ENCODE measurements at regions not wholly inside any gene's neighbourhood (a gene's known extent, or its start where the extent isn't known, plus 50 kb on each side); places are given as distances from the start of the nearest gene placed in this dataset.

GRCh38 chr18:9039441-9040071 is 62.9 kb upstream of the NDUFV2 start:
- H3K9me3 ChIP-seq: no peaks in the 10 kb centered on the region
- no peaks in the 10 kb centered on the region for H3K27me3 ChIP-seq
- intact Hi-C loops (cut with DNase I): no loop called here
- no peak overlapping the region for H3K4me3 ChIP-seq
- no peak overlapping the region for H3K27ac ChIP-seq
- no peaks in the 10 kb centered on the region for H3K36me3 ChIP-seq
- no peaks in the 10 kb centered on the region for H3K4me1 ChIP-seq
- no peak for ATAC-seq
- DNase-seq: no peak
- no peak for TF ChIP-seq CTCF (IDR thresholded peaks at IDR 0.05)

- no peak overlapping the region for H3K27ac ChIP-seq
- no peaks in the 10 kb centered on the region for H3K9me3 ChIP-seq
Observed at GRCh38 chr18:9042766-9043481, 59.6 kb upstream of the NDUFV2 start.

GRCh38 chr18:9043581-9043980 is 58.9 kb upstream of the NDUFV2 start:
- H3K36me3 ChIP-seq: no peaks in the 10 kb centered on the region
- H3K4me1 ChIP-seq: no peaks in the 10 kb centered on the region
- no peak for DNase-seq
- no peak overlapping the region for H3K27ac ChIP-seq
- H3K9me3 ChIP-seq: no peaks in the 10 kb centered on the region
- H3K27me3 ChIP-seq: no peaks in the 10 kb centered on the region
- ATAC-seq: no peak
- intact Hi-C loops (cut with DNase I): no loop called here
- H3K4me3 ChIP-seq: no peak overlapping the region
- no peak for TF ChIP-seq CTCF (IDR thresholded peaks at IDR 0.05)

More at GRCh38 chr18:9042766-9043481, 59.6 kb upstream of the NDUFV2 start:
- Histone ChIP-seq H3K4me3 (no peak overlapping the region), H3K36me3 (no peaks in the 10 kb centered on the region), H3K4me1 (no peaks in the 10 kb centered on the region), H3K27me3 (no peaks in the 10 kb centered on the region)
- DNase-seq (no peak), ATAC-seq (no peak)
- no peak for TF ChIP-seq CTCF (IDR thresholded peaks at IDR 0.05)
- intact Hi-C loops (cut with DNase I): no loop called here

- Histone ChIP-seq H3K27ac (no peak overlapping the region), H3K27me3 (no peaks in the 10 kb centered on the region), H3K9me3 (no peaks in the 10 kb centered on the region), H3K4me3 (no peak overlapping the region), H3K4me1 (no peaks in the 10 kb centered on the region), H3K36me3 (no peaks in the 10 kb centered on the region)
- no peak for TF ChIP-seq CTCF (IDR thresholded peaks at IDR 0.05)
- ATAC-seq (no peak), DNase-seq (no peak)
- intact Hi-C loops (cut with DNase I): no loop called here
Observed at GRCh38 chr18:9047715-9048114, 54.8 kb upstream of the NDUFV2 start.

- Histone ChIP-seq H3K27me3 (no peaks in the 10 kb centered on the region), H3K27ac (no peak overlapping the region), H3K4me3 (no peak overlapping the region), H3K9me3 (no peaks in the 10 kb centered on the region), H3K36me3 (no peaks in the 10 kb centered on the region), H3K4me1 (no peaks in the 10 kb centered on the region)
- intact Hi-C loops (cut with DNase I): no loop called here
- DNase-seq (no peak), ATAC-seq (no peak)
- TF ChIP-seq CTCF (IDR thresholded peaks at IDR 0.05): no peak
Observed at GRCh38 chr18:9048236-9048635, 54.3 kb upstream of the NDUFV2 start.

Measured in upper lobe of right lung (tissue), 1 donor.